ENCODE measurements at regions not wholly inside any gene's neighbourhood (a gene's known extent, or its start where the extent isn't known, plus 50 kb on each side); places are given as distances from the start of the nearest gene placed in this dataset.

DNA sequence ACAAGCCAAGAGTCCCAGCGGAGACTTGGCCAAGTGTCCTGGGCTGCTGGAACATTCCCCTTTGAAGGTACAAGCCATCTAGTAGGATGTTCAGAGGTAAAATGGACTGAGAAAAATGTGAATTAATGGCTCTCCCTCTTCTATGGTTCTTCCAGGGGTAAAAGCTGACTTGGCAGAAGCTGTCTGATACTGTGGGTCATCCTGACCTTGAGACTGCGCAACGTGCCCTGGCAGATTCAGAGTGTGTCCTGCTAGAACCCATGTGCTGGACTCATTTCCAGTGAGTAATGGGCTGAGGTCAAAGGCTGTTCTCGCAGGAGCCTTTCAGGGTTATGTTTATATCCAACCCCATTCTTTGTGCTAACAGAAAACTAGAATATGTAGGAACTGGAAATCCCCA is 423.0 kb upstream of the CD180 start:
- Histone ChIP-seq H3K9me3 (no peaks in the 10 kb centered on the region), H3K4me3 (no peak overlapping the region), H3K36me3 (no peaks in the 10 kb centered on the region), H3K4me1 (ENCODE audit: control insufficient read depth in 1 of 2, low read depth in 2 of 2) (no peaks in the 10 kb centered on the region), H3K27me3 (replicated peaks; ENCODE audit: insufficient read depth) (no peaks in the 10 kb centered on the region), H3K27ac (no peak overlapping the region)
- DNase-seq (ENCODE audit: low spot score) (no peak), ATAC-seq (ENCODE audit: insufficient number of reproducible peaks, low FRiP score, low read depth) (no peak)
- TF ChIP-seq, protein P1, sequence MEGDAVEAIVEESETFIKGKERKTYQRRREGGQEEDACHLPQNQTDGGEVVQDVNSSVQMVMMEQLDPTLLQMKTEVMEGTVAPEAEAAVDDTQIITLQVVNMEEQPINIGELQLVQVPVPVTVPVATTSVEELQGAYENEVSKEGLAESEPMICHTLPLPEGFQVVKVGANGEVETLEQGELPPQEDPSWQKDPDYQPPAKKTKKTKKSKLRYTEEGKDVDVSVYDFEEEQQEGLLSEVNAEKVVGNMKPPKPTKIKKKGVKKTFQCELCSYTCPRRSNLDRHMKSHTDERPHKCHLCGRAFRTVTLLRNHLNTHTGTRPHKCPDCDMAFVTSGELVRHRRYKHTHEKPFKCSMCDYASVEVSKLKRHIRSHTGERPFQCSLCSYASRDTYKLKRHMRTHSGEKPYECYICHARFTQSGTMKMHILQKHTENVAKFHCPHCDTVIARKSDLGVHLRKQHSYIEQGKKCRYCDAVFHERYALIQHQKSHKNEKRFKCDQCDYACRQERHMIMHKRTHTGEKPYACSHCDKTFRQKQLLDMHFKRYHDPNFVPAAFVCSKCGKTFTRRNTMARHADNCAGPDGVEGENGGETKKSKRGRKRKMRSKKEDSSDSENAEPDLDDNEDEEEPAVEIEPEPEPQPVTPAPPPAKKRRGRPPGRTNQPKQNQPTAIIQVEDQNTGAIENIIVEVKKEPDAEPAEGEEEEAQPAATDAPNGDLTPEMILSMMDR (IDR thresholded peaks at IDR 0.05): no peak

DNA sequence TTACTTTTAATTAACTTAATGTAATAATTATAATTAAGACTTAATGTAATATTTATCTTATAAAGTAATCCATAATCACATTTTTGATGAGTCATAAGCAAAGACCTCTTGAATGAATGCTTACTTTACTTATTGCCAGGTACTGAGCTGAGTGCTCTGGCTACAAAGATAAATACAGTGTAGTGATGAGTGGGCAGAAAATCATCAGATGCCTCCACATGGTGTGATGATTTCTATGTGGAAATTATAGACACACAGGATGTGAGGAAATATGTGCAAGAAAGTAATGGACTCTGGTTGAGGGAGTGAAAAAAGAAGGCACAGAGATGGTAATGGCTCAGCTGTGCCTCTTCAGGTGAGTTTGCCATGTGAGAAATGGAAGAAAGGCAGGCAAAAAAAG is 422.6 kb upstream of the CD180 start:
- no peak for ATAC-seq (ENCODE audit: insufficient number of reproducible peaks, low FRiP score, low read depth)
- no peak overlapping the region for H3K27ac ChIP-seq
- H3K4me3 ChIP-seq: no peak overlapping the region

GRCh38 chr5:67617051-67617450 is 420.5 kb upstream of the CD180 start:
- DNase-seq (ENCODE audit: low spot score): no peak
- no peak for ATAC-seq (ENCODE audit: insufficient number of reproducible peaks, low FRiP score, low read depth)
- Histone ChIP-seq H3K9me3 (no peaks in the 10 kb centered on the region), H3K4me1 (ENCODE audit: control insufficient read depth in 1 of 2, low read depth in 2 of 2) (no peaks in the 10 kb centered on the region), H3K4me3 (no peak overlapping the region), H3K27ac (no peak overlapping the region), H3K36me3 (no peaks in the 10 kb centered on the region), H3K27me3 (replicated peaks; ENCODE audit: insufficient read depth) (no peaks in the 10 kb centered on the region)
- TF ChIP-seq, protein P1 (IDR thresholded peaks at IDR 0.05): no peak

More for the DNA sequence above, 422.6 kb upstream of the CD180 start:
- Histone ChIP-seq H3K36me3 (no peaks in the 10 kb centered on the region), H3K9me3 (no peaks in the 10 kb centered on the region), H3K4me1 (ENCODE audit: control insufficient read depth in 1 of 2, low read depth in 2 of 2) (no peaks in the 10 kb centered on the region), H3K27me3 (replicated peaks; ENCODE audit: insufficient read depth) (no peaks in the 10 kb centered on the region)
- TF ChIP-seq, protein P1 (IDR thresholded peaks at IDR 0.05): no peak
- DNase-seq (ENCODE audit: low spot score): no peak

DNA sequence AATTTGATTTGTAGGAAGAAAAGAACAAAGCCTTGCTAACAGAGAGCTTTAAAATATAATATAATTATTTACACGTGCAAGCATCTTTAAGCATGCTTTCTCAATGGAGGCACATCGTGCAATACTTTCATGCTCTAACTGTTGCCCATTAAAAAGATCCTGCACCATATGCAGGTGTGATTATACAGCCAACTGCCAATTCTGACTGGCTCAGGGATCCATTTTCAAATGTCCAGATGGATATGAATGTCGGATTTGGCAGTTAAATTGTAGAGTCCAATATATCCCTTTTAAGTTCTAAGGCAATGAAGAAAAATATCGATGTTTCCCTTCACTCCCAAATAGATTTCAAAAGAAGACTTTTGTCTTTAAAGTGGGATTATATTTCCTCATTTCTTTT is 416.4 kb upstream of the CD180 start:
- Histone ChIP-seq H3K27ac (no peak overlapping the region), H3K9me3 (no peaks in the 10 kb centered on the region), H3K36me3 (no peaks in the 10 kb centered on the region), H3K27me3 (replicated peaks; ENCODE audit: insufficient read depth) (no peaks in the 10 kb centered on the region), H3K4me3 (no peak overlapping the region), H3K4me1 (ENCODE audit: control insufficient read depth in 1 of 2, low read depth in 2 of 2) (no peaks in the 10 kb centered on the region)
- TF ChIP-seq, protein P1 (IDR thresholded peaks at IDR 0.05): no peak
- DNase-seq (ENCODE audit: low spot score) (no peak), ATAC-seq (ENCODE audit: insufficient number of reproducible peaks, low FRiP score, low read depth) (no peak)

DNA sequence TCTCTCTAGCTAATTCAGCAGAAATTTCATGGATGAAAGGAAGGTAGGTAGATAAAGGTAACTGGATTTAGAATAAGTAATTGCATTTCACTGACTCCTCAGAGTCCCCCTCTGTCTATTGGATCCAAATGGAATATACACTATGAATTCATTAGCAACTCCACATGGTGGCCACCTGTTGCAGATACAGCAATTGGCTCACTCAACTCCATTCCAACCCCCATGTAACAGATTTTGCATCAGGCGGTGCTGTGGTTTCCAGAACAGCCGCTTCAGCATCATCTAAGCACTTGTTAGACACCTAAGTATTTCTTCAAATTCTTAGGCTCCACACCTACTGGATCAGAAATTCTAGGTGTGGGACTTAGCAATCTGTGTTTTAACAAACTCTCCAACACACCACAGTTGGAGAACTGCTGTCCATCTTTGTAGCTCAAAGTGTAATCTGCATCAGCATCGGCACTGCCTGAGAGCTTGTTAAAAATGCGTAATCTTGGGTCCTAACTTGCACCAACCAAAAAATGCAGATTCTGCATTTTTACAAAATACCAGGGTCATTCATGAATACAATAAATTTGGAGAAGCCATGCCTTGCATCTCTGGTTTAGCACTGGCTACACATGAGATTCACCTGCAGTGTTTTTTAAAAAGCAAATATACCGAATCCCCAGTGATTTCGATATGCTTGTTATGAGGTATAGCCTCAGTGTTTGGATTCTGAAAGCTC is 413.8 kb upstream of the CD180 start:
- no peak overlapping the region for H3K4me3 ChIP-seq
- ATAC-seq (ENCODE audit: insufficient number of reproducible peaks, low FRiP score, low read depth): no peak

More for the DNA sequence above, 413.8 kb upstream of the CD180 start:
- no peaks in the 10 kb centered on the region for H3K36me3 ChIP-seq
- H3K9me3 ChIP-seq: no peaks in the 10 kb centered on the region
- TF ChIP-seq, protein P1 (IDR thresholded peaks at IDR 0.05): no peak
- H3K27ac ChIP-seq: no peak overlapping the region
- DNase-seq (ENCODE audit: low spot score): no peak
- no peaks in the 10 kb centered on the region for H3K27me3 ChIP-seq (replicated peaks; ENCODE audit: insufficient read depth)
- H3K4me1 ChIP-seq (ENCODE audit: control insufficient read depth in 1 of 2, low read depth in 2 of 2): no peaks in the 10 kb centered on the region
